Right renal cortex interstitium (tissue), 3 donors: ENCODE measurements at regions not wholly inside any gene's neighbourhood (a gene's known extent, or its start where the extent isn't known, plus 50 kb on each side); places are given as distances from the start of the nearest gene placed in this dataset.

ENCODE experiments used
- DNase-seq, 3 donors: peaks; one replicate each; pipeline ENCODE4 v3.0.0-alpha.2; 2013; ENCODE audit warnings: low read depth in 3 of 3, low spot score in 2 of 3

DNA sequence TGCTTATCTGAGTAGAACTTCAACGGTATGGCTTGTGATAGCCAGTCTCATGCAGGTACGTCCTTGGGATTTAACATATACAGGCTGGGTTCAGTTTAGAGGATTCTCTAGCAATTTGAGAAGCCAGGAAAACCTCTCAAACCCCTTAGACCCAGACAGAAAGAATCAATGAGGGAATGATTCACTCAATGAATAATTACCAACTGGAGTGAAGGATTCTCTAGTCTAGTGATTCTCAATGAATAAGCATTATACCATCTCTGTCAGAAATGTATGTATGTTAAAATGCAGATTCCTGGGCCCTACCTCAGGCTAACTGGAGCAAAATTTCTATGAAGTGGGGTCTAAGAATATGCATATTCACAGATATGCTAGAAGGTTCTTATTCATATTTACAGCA lies 54.5 kb upstream of the APP start:
- no peak for DNase-seq

DNA sequence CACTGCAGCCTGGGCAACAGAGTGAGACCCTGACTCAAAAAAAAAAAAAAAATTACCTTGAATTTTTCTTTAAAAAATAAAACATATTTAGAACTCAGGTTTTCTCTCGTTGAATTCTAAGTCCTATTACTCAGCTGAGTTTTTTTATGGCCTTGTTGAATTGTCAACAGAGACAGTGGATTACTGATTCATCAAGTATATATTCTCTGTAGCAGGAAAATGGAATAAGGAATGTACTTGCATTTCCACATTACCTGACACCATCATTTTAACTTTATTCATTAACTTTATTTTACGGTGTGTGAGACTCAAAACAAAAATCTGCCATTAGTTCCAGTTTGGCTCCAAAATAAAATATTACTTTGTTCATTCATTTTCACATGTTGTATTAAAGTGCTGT lies 53.8 kb upstream of the APP start:
- DNase-seq: no peak
